ENCODE measurements at regions not wholly inside any gene's neighbourhood (a gene's known extent, or its start where the extent isn't known, plus 50 kb on each side); places are given as distances from the start of the nearest gene placed in this dataset.

- Histone ChIP-seq H3K79me1 (replicated peaks; ENCODE audit: low read length, poor library complexity, severe bottlenecking) (no peaks in the 10 kb centered on the region), H3K36me3 (ENCODE audit: control insufficient read depth in 1 of 2, insufficient read depth in 2 of 2, low read depth in 1 of 2, low read length in 2 of 2) (no peaks in the 10 kb centered on the region), H2AFZ (ENCODE audit: low read depth, low read length) (no peak overlapping the region), H3K18ac (ENCODE audit: low read depth in 1 of 2, low read length in 2 of 2) (no peak overlapping the region), H3K27me3 (ENCODE audit: control insufficient read depth in 1 of 2, insufficient read depth in 1 of 2, low read length in 2 of 2) (no peaks in the 10 kb centered on the region), H3K9ac (ENCODE audit: low read length) (no peak overlapping the region), H3K14ac (ENCODE audit: low read length in 2 of 2) (no peak overlapping the region), H3K4me2 (ENCODE audit: low read length, poor library complexity, severe bottlenecking) (no peak overlapping the region), H2AK5ac (ENCODE audit: low read length, severe bottlenecking) (no peak overlapping the region), H2BK120ac (ENCODE audit: low read depth, low read length) (no peak overlapping the region), H3K4ac (ENCODE audit: low read depth in 1 of 2, low read length in 2 of 2) (no peak overlapping the region), H3K4me3 (ENCODE audit: insufficient read depth in 1 of 2, low read depth in 1 of 2, low read length in 2 of 2) (no peak overlapping the region), H2BK5ac (ENCODE audit: low read depth, low read length, poor library complexity, severe bottlenecking) (no peak overlapping the region), H3K9me3 (ENCODE audit: control insufficient read depth, low read length) (peaks cover 3% of the 10 kb centered on the region), H3K4me1 (ENCODE audit: control insufficient read depth, insufficient read depth, low read depth, low read length) (no peaks in the 10 kb centered on the region), H4K8ac (ENCODE audit: low read length) (no peak overlapping the region), H3K23ac (ENCODE audit: low read length in 2 of 2) (no peak overlapping the region), H2BK12ac (ENCODE audit: low read length in 2 of 2) (no peak overlapping the region), H2BK15ac (ENCODE audit: low read depth, poor library complexity, severe bottlenecking) (no peak overlapping the region), H4K91ac (ENCODE audit: low read length) (no peak overlapping the region), H3K27ac (ENCODE audit: low read length, poor library complexity, severe bottlenecking) (no peak overlapping the region)
- DNase-seq, result no peak
- 80% methylated on average over 1 of the region's 1 CpG for WGBS
Observed at GRCh38 chr6:112401083-112401482, 54.0 kb downstream of the RFPL4B start.

- Histone ChIP-seq H3K9me3 (ENCODE audit: control insufficient read depth, low read length) (no peaks in the 10 kb centered on the region), H3K14ac (ENCODE audit: low read length in 2 of 2) (no peak overlapping the region), H2AFZ (ENCODE audit: low read depth, low read length) (no peak overlapping the region), H3K4ac (ENCODE audit: low read depth in 1 of 2, low read length in 2 of 2) (no peak overlapping the region), H2BK120ac (ENCODE audit: low read depth, low read length) (no peak overlapping the region), H2BK15ac (ENCODE audit: low read depth, poor library complexity, severe bottlenecking) (no peak overlapping the region), H3K9ac (ENCODE audit: low read length) (no peak overlapping the region), H4K91ac (ENCODE audit: low read length) (no peak overlapping the region), H2BK5ac (ENCODE audit: low read depth, low read length, poor library complexity, severe bottlenecking) (no peak overlapping the region), H2BK12ac (ENCODE audit: low read length in 2 of 2) (no peak overlapping the region), H3K4me2 (ENCODE audit: low read length, poor library complexity, severe bottlenecking) (no peak overlapping the region), H3K4me3 (ENCODE audit: insufficient read depth in 1 of 2, low read depth in 1 of 2, low read length in 2 of 2) (no peak overlapping the region), H3K36me3 (ENCODE audit: control insufficient read depth in 1 of 2, insufficient read depth in 2 of 2, low read depth in 1 of 2, low read length in 2 of 2) (no peaks in the 10 kb centered on the region), H3K23ac (ENCODE audit: low read length in 2 of 2) (no peak overlapping the region), H3K4me1 (ENCODE audit: control insufficient read depth, insufficient read depth, low read depth, low read length) (no peaks in the 10 kb centered on the region), H3K27me3 (ENCODE audit: control insufficient read depth in 1 of 2, insufficient read depth in 1 of 2, low read length in 2 of 2) (peaks cover 0 to 3% of the 10 kb centered on the region in 2 experiments), H3K27ac (ENCODE audit: low read length, poor library complexity, severe bottlenecking) (no peak overlapping the region), H3K18ac (ENCODE audit: low read depth in 1 of 2, low read length in 2 of 2) (no peak overlapping the region), H4K8ac (ENCODE audit: low read length) (no peak overlapping the region), H3K79me1 (replicated peaks; ENCODE audit: low read length, poor library complexity, severe bottlenecking) (no peaks in the 10 kb centered on the region), H2AK5ac (ENCODE audit: low read length, severe bottlenecking) (no peak overlapping the region)
- no peak for DNase-seq
- 90% methylated on average over 9 of the region's 9 CpGs for WGBS
Observed at GRCh38 chr6:112407101-112407590, 60.0 kb downstream of the RFPL4B start.

- H2AK5ac ChIP-seq (ENCODE audit: low read length, severe bottlenecking), result no peak overlapping the region
- peaks cover 0 to 3% of the 10 kb centered on the region in 2 experiments for H3K27me3 ChIP-seq (ENCODE audit: control insufficient read depth in 1 of 2, insufficient read depth in 1 of 2, low read length in 2 of 2)
- H3K4me1 ChIP-seq (ENCODE audit: control insufficient read depth, insufficient read depth, low read depth, low read length), result no peaks in the 10 kb centered on the region
- no peak overlapping the region for H3K27ac ChIP-seq (ENCODE audit: low read length, poor library complexity, severe bottlenecking)
- no peak overlapping the region for H4K8ac ChIP-seq (ENCODE audit: low read length)
- no peak for DNase-seq
- no peaks in the 10 kb centered on the region for H3K9me3 ChIP-seq (ENCODE audit: control insufficient read depth, low read length)
- 88% methylated on average over 10 of the region's 10 CpGs for WGBS
- no peak overlapping the region for H3K14ac ChIP-seq (ENCODE audit: low read length in 2 of 2)
- no peak overlapping the region for H3K18ac ChIP-seq (ENCODE audit: low read depth in 1 of 2, low read length in 2 of 2)
- H3K9ac ChIP-seq (ENCODE audit: low read length), result no peak overlapping the region
- H3K4me3 ChIP-seq (ENCODE audit: insufficient read depth in 1 of 2, low read depth in 1 of 2, low read length in 2 of 2), result no peak overlapping the region
- no peak overlapping the region for H3K4ac ChIP-seq (ENCODE audit: low read depth in 1 of 2, low read length in 2 of 2)
- no peak overlapping the region for H2BK15ac ChIP-seq (ENCODE audit: low read depth, poor library complexity, severe bottlenecking)
- H4K91ac ChIP-seq (ENCODE audit: low read length), result no peak overlapping the region
- H3K79me1 ChIP-seq (replicated peaks; ENCODE audit: low read length, poor library complexity, severe bottlenecking), result no peaks in the 10 kb centered on the region
- no peaks in the 10 kb centered on the region for H3K36me3 ChIP-seq (ENCODE audit: control insufficient read depth in 1 of 2, insufficient read depth in 2 of 2, low read depth in 1 of 2, low read length in 2 of 2)
- H3K23ac ChIP-seq (ENCODE audit: low read length in 2 of 2), result no peak overlapping the region
- H2AFZ ChIP-seq (ENCODE audit: low read depth, low read length), result no peak overlapping the region
- no peak overlapping the region for H2BK120ac ChIP-seq (ENCODE audit: low read depth, low read length)
- H2BK12ac ChIP-seq (ENCODE audit: low read length in 2 of 2), result no peak overlapping the region
- no peak overlapping the region for H2BK5ac ChIP-seq (ENCODE audit: low read depth, low read length, poor library complexity, severe bottlenecking)
- no peak overlapping the region for H3K4me2 ChIP-seq (ENCODE audit: low read length, poor library complexity, severe bottlenecking)
Observed at GRCh38 chr6:112408522-112408921, 61.4 kb downstream of the RFPL4B start.

GRCh38 chr6:112409311-112409710, 62.2 kb downstream of the RFPL4B start:
- H3K14ac ChIP-seq (ENCODE audit: low read length in 2 of 2), result no peak overlapping the region
- no peak overlapping the region for H2AK5ac ChIP-seq (ENCODE audit: low read length, severe bottlenecking)
- peaks cover 0 to 3% of the 10 kb centered on the region in 2 experiments for H3K27me3 ChIP-seq (ENCODE audit: control insufficient read depth in 1 of 2, insufficient read depth in 1 of 2, low read length in 2 of 2)
- no peak overlapping the region for H3K23ac ChIP-seq (ENCODE audit: low read length in 2 of 2)
- H3K18ac ChIP-seq (ENCODE audit: low read depth in 1 of 2, low read length in 2 of 2), result no peak overlapping the region
- H3K4me2 ChIP-seq (ENCODE audit: low read length, poor library complexity, severe bottlenecking), result no peak overlapping the region
- no peak overlapping the region for H3K27ac ChIP-seq (ENCODE audit: low read length, poor library complexity, severe bottlenecking)
- H3K36me3 ChIP-seq (ENCODE audit: control insufficient read depth in 1 of 2, insufficient read depth in 2 of 2, low read depth in 1 of 2, low read length in 2 of 2), result no peaks in the 10 kb centered on the region
- no peak overlapping the region for H3K9ac ChIP-seq (ENCODE audit: low read length)
- no peaks in the 10 kb centered on the region for H3K4me1 ChIP-seq (ENCODE audit: control insufficient read depth, insufficient read depth, low read depth, low read length)
- no peak for DNase-seq
- 67% methylated on average over 1 of the region's 2 CpGs for WGBS
- no peaks in the 10 kb centered on the region for H3K79me1 ChIP-seq (replicated peaks; ENCODE audit: low read length, poor library complexity, severe bottlenecking)
- no peak overlapping the region for H2AFZ ChIP-seq (ENCODE audit: low read depth, low read length)
- no peak overlapping the region for H4K91ac ChIP-seq (ENCODE audit: low read length)
- no peaks in the 10 kb centered on the region for H3K9me3 ChIP-seq (ENCODE audit: control insufficient read depth, low read length)
- H2BK5ac ChIP-seq (ENCODE audit: low read depth, low read length, poor library complexity, severe bottlenecking), result no peak overlapping the region
- no peak overlapping the region for H4K8ac ChIP-seq (ENCODE audit: low read length)
- no peak overlapping the region for H2BK12ac ChIP-seq (ENCODE audit: low read length in 2 of 2)
- no peak overlapping the region for H2BK120ac ChIP-seq (ENCODE audit: low read depth, low read length)
- no peak overlapping the region for H2BK15ac ChIP-seq (ENCODE audit: low read depth, poor library complexity, severe bottlenecking)
- H3K4ac ChIP-seq (ENCODE audit: low read depth in 1 of 2, low read length in 2 of 2), result no peak overlapping the region
- H3K4me3 ChIP-seq (ENCODE audit: insufficient read depth in 1 of 2, low read depth in 1 of 2, low read length in 2 of 2), result no peak overlapping the region

Measured in mesenchymal stem cell (in vitro differentiated cells and primary cell).